ENCODE measurements at regions not wholly inside any gene's neighbourhood (a gene's known extent, or its start where the extent isn't known, plus 50 kb on each side); places are given as distances from the start of the nearest gene placed in this dataset.

GRCh38 chr22:25484521-25485315 lies 79.8 kb upstream of the GRK3 start:
- ATAC-seq = no peak
- H3K4me3 Mint-ChIP-seq = no peak overlapping the region
- H3K4me1 Mint-ChIP-seq = peaks cover 9% of the 10 kb centered on the region
- peaks cover 9% of the 10 kb centered on the region for H3K9me3 Mint-ChIP-seq
- H3K27me3 Mint-ChIP-seq = no peaks in the 10 kb centered on the region
- no peak overlapping the region for H3K27ac Mint-ChIP-seq
- peaks cover 77% of the 10 kb centered on the region for H3K36me3 Mint-ChIP-seq

- no peak overlapping the region for H3K27ac Mint-ChIP-seq
- H3K9me3 Mint-ChIP-seq = peaks cover 9% of the 10 kb centered on the region
- ATAC-seq = peak; percentile 59
These were observed 78.6 kb upstream of the GRK3 start for GRCh38 chr22:25485626-25486545.

GRCh38 chr22:25487508-25487907 lies 77.0 kb upstream of the GRK3 start:
- Mint-ChIP-seq H3K27ac (no peak overlapping the region), H3K36me3 (peaks cover 80% of the 10 kb centered on the region), H3K4me3 (no peak overlapping the region), H3K9me3 (peaks cover 9% of the 10 kb centered on the region), H3K27me3 (no peaks in the 10 kb centered on the region), H3K4me1 (peaks cover 9% of the 10 kb centered on the region)
- ATAC-seq = no peak

More at GRCh38 chr22:25485626-25486545, 78.6 kb upstream of the GRK3 start:
- peaks cover 9% of the 10 kb centered on the region for H3K4me1 Mint-ChIP-seq
- no peak overlapping the region for H3K4me3 Mint-ChIP-seq
- no peaks in the 10 kb centered on the region for H3K27me3 Mint-ChIP-seq
- H3K36me3 Mint-ChIP-seq = peaks cover 82% of the 10 kb centered on the region

- Mint-ChIP-seq H3K36me3 (peaks cover 74% of the 10 kb centered on the region), H3K27me3 (no peaks in the 10 kb centered on the region), H3K9me3 (peaks cover 9% of the 10 kb centered on the region), H3K27ac (no peak overlapping the region), H3K4me3 (no peak overlapping the region), H3K4me1 (peaks cover 9% of the 10 kb centered on the region)
- peak; percentile 75 for ATAC-seq
These were observed 76.0 kb upstream of the GRK3 start for GRCh38 chr22:25488244-25489020.

- H3K4me1 Mint-ChIP-seq = peaks cover 22% of the 10 kb centered on the region
These were observed 74.5 kb upstream of the GRK3 start for GRCh38 chr22:25489947-25490346.

GRCh38 chr22:25490896-25491295 lies 73.6 kb upstream of the GRK3 start:
- H3K27ac Mint-ChIP-seq = no peak overlapping the region
- H3K4me3 Mint-ChIP-seq = no peak overlapping the region
- H3K9me3 Mint-ChIP-seq = peaks cover 9% of the 10 kb centered on the region
- no peaks in the 10 kb centered on the region for H3K27me3 Mint-ChIP-seq
- no peak for ATAC-seq
- H3K4me1 Mint-ChIP-seq = peaks cover 23% of the 10 kb centered on the region
- H3K36me3 Mint-ChIP-seq = peaks cover 60% of the 10 kb centered on the region

More at GRCh38 chr22:25489947-25490346, 74.5 kb upstream of the GRK3 start:
- Mint-ChIP-seq H3K36me3 (peaks cover 69% of the 10 kb centered on the region), H3K9me3 (peaks cover 9% of the 10 kb centered on the region), H3K27ac (no peak overlapping the region), H3K4me3 (no peak overlapping the region), H3K27me3 (no peaks in the 10 kb centered on the region)
- no peak for ATAC-seq

- Mint-ChIP-seq H3K4me1 (peaks cover 23% of the 10 kb centered on the region), H3K27me3 (no peaks in the 10 kb centered on the region), H3K36me3 (peaks cover 63% of the 10 kb centered on the region), H3K4me3 (no peak overlapping the region), H3K9me3 (peaks cover 6% of the 10 kb centered on the region), H3K27ac (no peak overlapping the region)
- no peak for ATAC-seq
These were observed 72.3 kb upstream of the GRK3 start for GRCh38 chr22:25492162-25492561.

GRCh38 chr22:25492841-25493734 lies 71.4 kb upstream of the GRK3 start:
- H3K9me3 Mint-ChIP-seq = no peaks in the 10 kb centered on the region
- H3K27me3 Mint-ChIP-seq = no peaks in the 10 kb centered on the region
- no peak overlapping the region for H3K4me3 Mint-ChIP-seq
- H3K27ac Mint-ChIP-seq = no peak overlapping the region
- H3K36me3 Mint-ChIP-seq = peaks cover 56% of the 10 kb centered on the region
- peaks cover 16% of the 10 kb centered on the region for H3K4me1 Mint-ChIP-seq
- ATAC-seq = no peak

GRCh38 chr22:25493794-25494193 lies 70.7 kb upstream of the GRK3 start:
- H3K4me1 Mint-ChIP-seq = peaks cover 13% of the 10 kb centered on the region
- no peaks in the 10 kb centered on the region for H3K27me3 Mint-ChIP-seq
- no peak overlapping the region for H3K4me3 Mint-ChIP-seq
- H3K27ac Mint-ChIP-seq = no peak overlapping the region
- H3K36me3 Mint-ChIP-seq = peaks cover 53% of the 10 kb centered on the region
- ATAC-seq = no peak
- no peaks in the 10 kb centered on the region for H3K9me3 Mint-ChIP-seq

- Mint-ChIP-seq H3K27me3 (no peaks in the 10 kb centered on the region), H3K4me3 (no peak overlapping the region), H3K27ac (no peak overlapping the region), H3K36me3 (peaks cover 46% of the 10 kb centered on the region), H3K9me3 (no peaks in the 10 kb centered on the region), H3K4me1 (peaks cover 13% of the 10 kb centered on the region)
- peak; percentile 55 for ATAC-seq
These were observed 69.7 kb upstream of the GRK3 start for GRCh38 chr22:25494774-25495173.

GRCh38 chr22:25495285-25495684 lies 69.2 kb upstream of the GRK3 start:
- H3K4me1 Mint-ChIP-seq = peaks cover 13% of the 10 kb centered on the region
- no peaks in the 10 kb centered on the region for H3K27me3 Mint-ChIP-seq
- ATAC-seq = no peak
- H3K36me3 Mint-ChIP-seq = peaks cover 43% of the 10 kb centered on the region
- no peak overlapping the region for H3K4me3 Mint-ChIP-seq
- no peaks in the 10 kb centered on the region for H3K9me3 Mint-ChIP-seq
- no peak overlapping the region for H3K27ac Mint-ChIP-seq

GRCh38 chr22:25496396-25497064 lies 67.9 kb upstream of the GRK3 start:
- H3K9me3 Mint-ChIP-seq = no peaks in the 10 kb centered on the region
- peaks cover 13% of the 10 kb centered on the region for H3K4me1 Mint-ChIP-seq
- ATAC-seq = no peak
- H3K27ac Mint-ChIP-seq = no peak overlapping the region
- H3K36me3 Mint-ChIP-seq = peaks cover 40% of the 10 kb centered on the region
- H3K4me3 Mint-ChIP-seq = no peak overlapping the region
- H3K27me3 Mint-ChIP-seq = no peaks in the 10 kb centered on the region

GRCh38 chr22:25497181-25497641 lies 67.3 kb upstream of the GRK3 start:
- H3K36me3 Mint-ChIP-seq = peaks cover 38% of the 10 kb centered on the region
- no peaks in the 10 kb centered on the region for H3K9me3 Mint-ChIP-seq
- ATAC-seq = no peak
- H3K27me3 Mint-ChIP-seq = no peaks in the 10 kb centered on the region
- H3K4me3 Mint-ChIP-seq = no peak overlapping the region
- no peak overlapping the region for H3K27ac Mint-ChIP-seq
- peaks cover 13% of the 10 kb centered on the region for H3K4me1 Mint-ChIP-seq

GRCh38 chr22:25497716-25498115 lies 66.8 kb upstream of the GRK3 start:
- no peaks in the 10 kb centered on the region for H3K9me3 Mint-ChIP-seq
- no peak overlapping the region for H3K4me3 Mint-ChIP-seq
- no peak overlapping the region for H3K27ac Mint-ChIP-seq
- H3K27me3 Mint-ChIP-seq = no peaks in the 10 kb centered on the region
- peaks cover 13% of the 10 kb centered on the region for H3K4me1 Mint-ChIP-seq
- no peak for ATAC-seq
- H3K36me3 Mint-ChIP-seq = peaks cover 38% of the 10 kb centered on the region
